GM18870 (cell line): ENCODE measurements at regions not wholly inside any gene's neighbourhood (a gene's known extent, or its start where the extent isn't known, plus 50 kb on each side); places are given as distances from the start of the nearest gene placed in this dataset.
"Not testable (repeated sequence)": the region's sequence is repeated elsewhere in the genome, so short reads cannot be mapped to it uniquely, and the experiment has no call there.

Experiments used
- ATAC-seq: cut with Tn5 transposase; IDR thresholded peaks from one replicate; pipeline ENCODE4 v1.9.1; 2021; ENCODE audit warnings: moderate library complexity; ENCODE audit not compliant: unreplicated experiment

DNA sequence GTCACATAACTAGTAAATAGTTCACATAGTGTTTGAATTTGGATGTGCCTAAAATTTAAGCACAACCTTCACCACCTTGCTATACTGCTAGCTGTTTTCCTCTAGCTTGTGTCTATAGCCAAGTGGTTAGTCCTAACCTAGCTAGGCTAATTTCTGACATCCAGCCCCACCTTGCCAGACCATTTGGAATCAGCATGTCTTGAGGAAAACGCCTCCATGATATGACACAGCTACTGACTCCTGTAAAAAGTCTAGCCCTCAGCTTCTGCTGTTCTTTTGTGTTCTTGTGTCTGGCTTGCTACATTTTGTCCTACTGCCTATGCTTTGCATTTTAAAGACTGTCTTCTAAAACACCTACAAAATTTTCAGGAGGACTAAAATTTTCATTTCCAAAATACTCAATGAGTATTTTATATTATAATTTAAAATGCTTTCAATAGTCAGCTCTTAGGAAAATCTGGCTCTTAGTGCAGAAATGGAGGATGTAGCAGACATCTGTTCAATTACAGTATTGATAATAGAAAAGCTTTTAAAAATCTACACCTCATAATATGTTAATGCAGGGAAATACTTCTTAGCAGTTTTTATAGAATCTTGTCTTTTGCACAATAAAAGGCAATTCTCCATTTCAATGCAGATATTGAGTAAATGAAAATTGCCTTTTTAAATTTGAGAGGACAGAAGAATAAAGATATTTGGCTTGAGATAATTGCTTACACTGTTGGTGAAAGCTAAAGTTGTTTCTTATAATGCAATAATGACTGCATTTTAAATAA is 160.8 kb upstream of the APP start:
- no peak for ATAC-seq

GRCh38 chr21:26320596-26320995 is 150.0 kb upstream of the APP start:
- ATAC-seq: no peak

GRCh38 chr21:26307640-26308039 is 137.1 kb upstream of the APP start:
- no peak for ATAC-seq

GRCh38 chr21:26297851-26298250 is 127.3 kb upstream of the APP start:
- ATAC-seq: no peak

DNA sequence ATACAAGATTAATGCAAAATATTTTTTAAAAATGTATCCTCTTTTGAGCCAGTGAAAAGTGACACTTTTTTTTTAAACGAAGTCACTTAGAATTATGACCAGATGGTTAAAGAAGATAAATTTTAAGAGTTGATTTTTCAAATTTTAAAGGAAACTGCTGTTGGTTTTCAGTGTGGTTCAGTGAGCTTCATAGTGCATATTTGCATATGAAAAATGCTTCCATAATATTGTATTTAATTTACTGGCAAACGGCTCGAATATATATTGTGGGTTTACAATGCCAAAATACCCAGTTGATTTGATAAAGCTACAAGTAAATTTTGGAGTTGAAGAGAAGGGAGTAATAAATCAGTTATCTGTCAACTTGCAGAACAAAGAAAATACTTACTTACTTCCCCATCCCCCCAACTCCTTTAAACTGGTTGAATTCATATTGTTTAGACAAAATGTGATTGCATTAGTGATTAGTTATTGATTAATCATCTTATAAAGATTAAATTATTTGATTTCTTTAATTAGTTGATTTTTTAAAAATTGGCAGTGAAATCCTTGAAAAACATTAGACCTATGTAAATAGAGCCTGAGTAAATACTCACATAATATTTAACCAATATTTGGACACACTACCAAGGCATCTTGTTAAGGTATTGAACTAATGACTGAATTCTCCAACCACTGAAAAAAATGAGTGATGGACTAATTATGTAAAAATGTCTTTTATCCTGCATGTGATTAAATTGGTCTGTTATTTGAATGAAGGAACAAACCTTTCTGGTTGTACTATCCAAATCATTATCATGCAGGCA is 122.8 kb upstream of the APP start:
- ATAC-seq: no peak

DNA sequence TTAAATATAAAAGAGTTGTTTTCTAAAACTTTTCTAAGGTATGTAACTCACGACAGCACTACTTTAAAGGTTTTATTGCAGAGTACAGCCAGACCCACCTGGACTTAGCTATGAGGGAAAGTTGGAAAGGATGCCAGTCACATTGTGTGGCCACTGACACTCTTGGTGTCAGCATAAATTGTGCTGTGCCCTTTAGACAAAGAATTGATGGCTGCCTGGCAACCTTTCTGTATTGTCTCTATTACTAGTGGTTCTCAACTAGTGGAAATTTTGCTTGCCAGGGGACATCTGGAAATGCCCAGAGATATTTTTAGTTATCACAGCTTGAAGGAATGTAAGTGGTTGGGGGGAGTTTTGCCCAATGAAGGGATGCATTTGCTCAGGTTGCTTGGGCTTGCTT is 117.5 kb upstream of the APP start:
- no peak for ATAC-seq

DNA sequence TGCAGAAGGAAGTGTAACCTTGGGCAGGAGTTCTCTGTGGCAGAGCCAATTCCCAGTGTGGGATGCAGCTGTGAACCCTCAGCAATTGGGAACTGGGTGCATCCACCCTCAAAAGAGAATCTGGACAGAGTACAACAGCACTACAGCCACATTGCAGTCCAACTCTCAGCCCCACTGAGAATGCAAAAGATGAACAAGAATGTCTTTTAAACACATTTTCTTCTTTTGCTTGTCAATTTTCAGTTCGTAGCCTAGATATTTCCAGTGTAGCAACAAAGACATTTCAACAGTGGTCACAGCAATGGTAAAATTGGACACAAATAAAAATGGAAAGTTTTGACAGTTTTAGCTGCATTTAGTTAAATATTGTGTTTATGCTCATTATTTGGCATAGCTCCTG is 114.0 kb upstream of the APP start:
- no peak for ATAC-seq

GRCh38 chr21:26282058-26282457 is 111.5 kb upstream of the APP start:
- ATAC-seq: no peak

DNA sequence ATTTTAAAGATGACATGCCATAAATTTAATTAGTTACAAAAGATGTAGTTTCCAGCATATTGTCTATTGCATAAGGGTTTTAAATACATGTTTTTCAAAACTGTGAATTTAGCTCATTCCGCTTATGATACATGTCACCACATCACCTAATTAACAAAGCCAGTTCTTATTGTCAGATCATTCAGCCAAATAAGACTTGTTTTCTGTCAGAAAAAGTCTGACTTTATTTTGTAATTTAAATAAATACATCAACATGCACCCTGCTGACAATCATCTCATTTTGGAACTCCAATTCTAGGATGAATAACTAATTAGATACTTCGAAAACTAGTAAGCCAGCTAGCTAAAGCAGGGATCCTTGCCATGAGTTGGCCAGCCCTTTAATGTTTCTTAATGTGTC is 110.9 kb upstream of the APP start:
- ATAC-seq: no peak

- no peak for ATAC-seq
Observed at GRCh38 chr21:26280775-26281174, 110.2 kb upstream of the APP start.

- no peak for ATAC-seq
Observed at GRCh38 chr21:26280148-26280547, 109.6 kb upstream of the APP start.

- ATAC-seq: no peak
Observed at GRCh38 chr21:26275801-26276200, 105.2 kb upstream of the APP start.

GRCh38 chr21:26273686-26274313 is 103.2 kb upstream of the APP start:
- ATAC-seq: no peak

DNA sequence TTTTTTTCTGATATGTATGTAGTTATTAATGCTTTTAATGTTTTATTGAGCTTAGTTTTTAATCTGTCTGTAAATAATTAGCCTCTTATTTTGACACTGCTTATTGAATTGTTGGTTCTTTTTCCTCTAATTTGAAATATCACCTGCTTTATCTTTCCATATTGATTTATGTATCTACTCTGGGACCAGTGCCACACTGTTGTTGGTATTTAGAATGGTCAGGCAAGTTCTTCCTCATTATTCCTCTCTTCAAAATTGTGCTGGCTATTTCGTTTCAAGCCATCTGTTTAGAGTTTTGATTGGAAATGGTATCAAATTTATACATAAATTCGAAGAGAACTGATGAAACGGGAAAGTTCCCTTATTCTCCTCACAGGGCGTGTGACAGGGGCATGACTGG is 96.8 kb upstream of the APP start:
- ATAC-seq: no peak

DNA sequence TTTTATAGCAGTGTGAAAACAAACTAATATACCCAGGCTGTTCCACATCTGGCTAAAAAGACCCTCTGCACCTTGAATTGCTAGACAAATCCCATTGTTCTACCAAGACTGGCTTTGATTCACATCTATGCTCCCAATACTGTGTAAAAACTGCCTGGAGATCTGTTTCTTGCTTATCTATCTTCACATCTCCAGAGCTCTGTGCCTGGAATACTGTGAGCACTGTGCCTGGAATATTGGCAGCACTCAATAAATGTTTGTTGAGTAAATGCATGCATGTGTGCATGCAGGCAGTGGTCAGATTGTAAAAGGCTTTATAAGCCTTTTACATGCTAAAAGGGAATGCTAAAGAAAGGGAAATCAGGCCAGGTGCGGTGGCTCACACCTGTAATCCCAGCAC is 75.5 kb upstream of the APP start:
- no peak for ATAC-seq

DNA sequence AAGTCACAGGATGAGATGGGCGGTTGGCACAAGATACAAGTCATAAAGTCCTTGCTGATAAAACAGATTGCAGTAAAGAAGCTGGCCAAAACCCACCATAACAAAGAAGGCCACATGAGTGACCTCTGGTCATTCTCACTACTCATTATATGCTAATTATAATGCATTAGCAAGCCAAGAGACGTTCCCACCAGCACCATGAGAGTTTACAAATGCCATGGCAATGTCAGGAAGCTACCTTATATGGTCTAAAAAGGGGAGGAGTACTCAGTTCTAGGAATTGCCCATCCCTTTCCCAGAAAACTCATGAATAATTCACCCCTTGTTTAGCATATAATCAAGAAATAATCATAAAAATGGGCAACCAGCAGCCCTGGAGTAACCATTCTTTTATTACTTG is 74.9 kb upstream of the APP start:
- no peak for ATAC-seq

- no peak for ATAC-seq
Observed at GRCh38 chr21:26238646-26239045, 68.1 kb upstream of the APP start.

- ATAC-seq: no peak
Observed at GRCh38 chr21:26236281-26236680, 65.7 kb upstream of the APP start.

DNA sequence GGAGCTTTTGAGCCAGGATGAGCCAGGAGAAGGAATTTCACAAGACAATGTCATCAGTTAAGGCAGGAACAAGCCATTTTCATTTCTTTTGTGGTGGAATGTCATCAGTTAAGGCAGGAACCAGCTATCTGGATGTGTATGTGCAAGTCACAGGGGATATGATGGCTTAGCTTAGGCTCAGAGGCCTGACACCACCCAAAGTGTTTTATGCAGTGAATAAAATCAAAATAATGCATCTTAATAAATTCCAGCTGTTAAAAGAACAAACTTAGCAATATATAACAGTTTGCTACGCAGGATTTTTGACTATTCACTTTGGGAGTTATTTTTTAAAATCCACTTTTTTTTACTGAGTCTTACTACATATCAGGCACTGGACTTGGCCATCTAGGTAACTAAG is 62.7 kb upstream of the APP start:
- ATAC-seq: not testable (repeated sequence)

GRCh38 chr21:26232491-26232890 is 61.9 kb upstream of the APP start:
- ATAC-seq: not testable (repeated sequence)

GRCh38 chr21:26227130-26227529 is 56.6 kb upstream of the APP start:
- ATAC-seq: no peak

DNA sequence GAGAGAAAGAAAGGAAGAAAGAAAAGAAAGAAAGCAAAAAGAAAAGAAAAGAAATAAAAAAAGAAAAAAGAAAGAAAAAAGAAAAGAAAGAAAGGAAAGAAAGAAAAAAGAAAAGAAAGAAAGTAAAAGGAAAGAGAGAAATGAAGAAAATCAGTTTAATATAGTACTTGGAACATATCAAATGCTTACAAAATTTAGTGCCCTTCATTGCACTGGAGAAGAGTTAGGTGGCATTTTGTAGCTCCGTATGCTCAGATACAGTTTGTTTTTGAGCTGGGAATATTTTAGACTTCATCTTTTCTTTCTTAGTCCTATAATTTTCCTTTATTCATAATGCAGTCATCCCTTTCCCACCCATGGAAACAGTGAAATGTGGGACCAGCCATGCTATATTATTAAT is 56.2 kb upstream of the APP start:
- ATAC-seq: no peak
